ENCODE measurements at regions not wholly inside any gene's neighbourhood (a gene's known extent, or its start where the extent isn't known, plus 50 kb on each side); places are given as distances from the start of the nearest gene placed in this dataset.
"Not testable (repeated sequence)": the region's sequence is repeated elsewhere in the genome, so short reads cannot be mapped to it uniquely, and the experiment has no call there.

- H3K4me3 ChIP-seq (ENCODE audit: low read length); H3K36me3 ChIP-seq (ENCODE audit: control insufficient read depth, insufficient read depth, low read length, severe bottlenecking); DNase-seq (ENCODE audit: low read depth); H3K9me3 ChIP-seq (ENCODE audit: control insufficient read depth, low read length); H3K27me3 ChIP-seq (replicated peaks; ENCODE audit: control insufficient read depth, insufficient read depth, low read length); H3K4me1 ChIP-seq (ENCODE audit: control insufficient read depth, insufficient read depth, low read length); H3K9ac ChIP-seq (ENCODE audit: low read length): not testable (repeated sequence)
These were observed 828.8 kb downstream of the TMEM121 start for GRCh38 chr14:106355007-106355791.

GRCh38 chr14:106355881-106356642 is 829.7 kb downstream of the TMEM121 start:
- not testable (repeated sequence) for H3K9me3 ChIP-seq (ENCODE audit: control insufficient read depth, low read length); H3K4me3 ChIP-seq (ENCODE audit: low read length); DNase-seq (ENCODE audit: low read depth); H3K4me1 ChIP-seq (ENCODE audit: control insufficient read depth, insufficient read depth, low read length); H3K9ac ChIP-seq (ENCODE audit: low read length); H3K36me3 ChIP-seq (ENCODE audit: control insufficient read depth, insufficient read depth, low read length, severe bottlenecking); H3K27me3 ChIP-seq (replicated peaks; ENCODE audit: control insufficient read depth, insufficient read depth, low read length)

GRCh38 chr14:106356643-106356930 is 830.2 kb downstream of the TMEM121 start:
- H3K4me1 ChIP-seq (ENCODE audit: control insufficient read depth, insufficient read depth, low read length); DNase-seq (ENCODE audit: low read depth); H3K27me3 ChIP-seq (replicated peaks; ENCODE audit: control insufficient read depth, insufficient read depth, low read length); H3K4me3 ChIP-seq (ENCODE audit: low read length); H3K36me3 ChIP-seq (ENCODE audit: control insufficient read depth, insufficient read depth, low read length, severe bottlenecking); H3K9me3 ChIP-seq (ENCODE audit: control insufficient read depth, low read length); H3K9ac ChIP-seq (ENCODE audit: low read length): not testable (repeated sequence)

- H3K4me1 ChIP-seq (ENCODE audit: control insufficient read depth, insufficient read depth, low read length); H3K9me3 ChIP-seq (ENCODE audit: control insufficient read depth, low read length); DNase-seq (ENCODE audit: low read depth); H3K4me3 ChIP-seq (ENCODE audit: low read length); H3K36me3 ChIP-seq (ENCODE audit: control insufficient read depth, insufficient read depth, low read length, severe bottlenecking); H3K9ac ChIP-seq (ENCODE audit: low read length); H3K27me3 ChIP-seq (replicated peaks; ENCODE audit: control insufficient read depth, insufficient read depth, low read length): not testable (repeated sequence)
These were observed 832.9 kb downstream of the TMEM121 start for GRCh38 chr14:106359157-106359887.

- not testable (repeated sequence) for H3K27me3 ChIP-seq (replicated peaks; ENCODE audit: control insufficient read depth, insufficient read depth, low read length); H3K9ac ChIP-seq (ENCODE audit: low read length); H3K36me3 ChIP-seq (ENCODE audit: control insufficient read depth, insufficient read depth, low read length, severe bottlenecking); DNase-seq (ENCODE audit: low read depth); H3K9me3 ChIP-seq (ENCODE audit: control insufficient read depth, low read length); H3K4me1 ChIP-seq (ENCODE audit: control insufficient read depth, insufficient read depth, low read length); H3K4me3 ChIP-seq (ENCODE audit: low read length)
These were observed 839.0 kb downstream of the TMEM121 start for GRCh38 chr14:106365371-106365770.

GRCh38 chr14:106365894-106366293 is 839.5 kb downstream of the TMEM121 start:
- not testable (repeated sequence) for H3K9ac ChIP-seq (ENCODE audit: low read length); DNase-seq (ENCODE audit: low read depth); H3K9me3 ChIP-seq (ENCODE audit: control insufficient read depth, low read length); H3K4me3 ChIP-seq (ENCODE audit: low read length); H3K27me3 ChIP-seq (replicated peaks; ENCODE audit: control insufficient read depth, insufficient read depth, low read length); H3K4me1 ChIP-seq (ENCODE audit: control insufficient read depth, insufficient read depth, low read length); H3K36me3 ChIP-seq (ENCODE audit: control insufficient read depth, insufficient read depth, low read length, severe bottlenecking)

GRCh38 chr14:106366971-106367370 is 840.6 kb downstream of the TMEM121 start:
- H3K4me3 ChIP-seq (ENCODE audit: low read length); H3K9me3 ChIP-seq (ENCODE audit: control insufficient read depth, low read length); H3K36me3 ChIP-seq (ENCODE audit: control insufficient read depth, insufficient read depth, low read length, severe bottlenecking); H3K9ac ChIP-seq (ENCODE audit: low read length); DNase-seq (ENCODE audit: low read depth); H3K4me1 ChIP-seq (ENCODE audit: control insufficient read depth, insufficient read depth, low read length); H3K27me3 ChIP-seq (replicated peaks; ENCODE audit: control insufficient read depth, insufficient read depth, low read length): not testable (repeated sequence)

- H3K27me3 ChIP-seq (replicated peaks; ENCODE audit: control insufficient read depth, insufficient read depth, low read length) = peaks cover 18% of the 10 kb centered on the region
- H3K36me3 ChIP-seq (ENCODE audit: control insufficient read depth, insufficient read depth, low read length, severe bottlenecking); H3K4me1 ChIP-seq (ENCODE audit: control insufficient read depth, insufficient read depth, low read length); H3K9me3 ChIP-seq (ENCODE audit: control insufficient read depth, low read length); H3K4me3 ChIP-seq (ENCODE audit: low read length); DNase-seq (ENCODE audit: low read depth); H3K9ac ChIP-seq (ENCODE audit: low read length): not testable (repeated sequence)
These were observed 843.1 kb downstream of the TMEM121 start for GRCh38 chr14:106369456-106369855.

- Histone ChIP-seq H3K4me3 (ENCODE audit: low read length) (no peak overlapping the region), H3K4me1 (ENCODE audit: control insufficient read depth, insufficient read depth, low read length) (no peaks in the 10 kb centered on the region), H3K36me3 (ENCODE audit: control insufficient read depth, insufficient read depth, low read length, severe bottlenecking) (no peaks in the 10 kb centered on the region), H3K27me3 (replicated peaks; ENCODE audit: control insufficient read depth, insufficient read depth, low read length) (peaks cover 18% of the 10 kb centered on the region), H3K9me3 (ENCODE audit: control insufficient read depth, low read length) (no peaks in the 10 kb centered on the region), H3K9ac (ENCODE audit: low read length) (no peak overlapping the region)
- DNase-seq (ENCODE audit: low read depth) = no peak
These were observed 846.7 kb downstream of the TMEM121 start for GRCh38 chr14:106372870-106373652.

- not testable (repeated sequence) for H3K36me3 ChIP-seq (ENCODE audit: control insufficient read depth, insufficient read depth, low read length, severe bottlenecking); H3K9me3 ChIP-seq (ENCODE audit: control insufficient read depth, low read length); H3K4me3 ChIP-seq (ENCODE audit: low read length); H3K4me1 ChIP-seq (ENCODE audit: control insufficient read depth, insufficient read depth, low read length); DNase-seq (ENCODE audit: low read depth); H3K9ac ChIP-seq (ENCODE audit: low read length)
- peaks cover 18% of the 10 kb centered on the region for H3K27me3 ChIP-seq (replicated peaks; ENCODE audit: control insufficient read depth, insufficient read depth, low read length)
These were observed 847.3 kb downstream of the TMEM121 start for GRCh38 chr14:106373653-106374110.

- H3K4me1 ChIP-seq (ENCODE audit: control insufficient read depth, insufficient read depth, low read length) = no peaks in the 10 kb centered on the region
- H3K9me3 ChIP-seq (ENCODE audit: control insufficient read depth, low read length) = no peaks in the 10 kb centered on the region
- DNase-seq (ENCODE audit: low read depth) = no peak
- H3K9ac ChIP-seq (ENCODE audit: low read length) = no peak overlapping the region
- peaks cover 7% of the 10 kb centered on the region for H3K27me3 ChIP-seq (replicated peaks; ENCODE audit: control insufficient read depth, insufficient read depth, low read length)
- no peak overlapping the region for H3K4me3 ChIP-seq (ENCODE audit: low read length)
- H3K36me3 ChIP-seq (ENCODE audit: control insufficient read depth, insufficient read depth, low read length, severe bottlenecking) = no peaks in the 10 kb centered on the region
These were observed 851.0 kb downstream of the TMEM121 start for GRCh38 chr14:106377432-106377831.
